ENCODE measurements at regions not wholly inside any gene's neighbourhood (a gene's known extent, or its start where the extent isn't known, plus 50 kb on each side); places are given as distances from the start of the nearest gene placed in this dataset.

GRCh38 chr15:95812491-95812890 is 518.0 kb upstream of the NR2F2 start:
- TF ChIP-seq CTCF (IDR thresholded peaks at IDR 0.05) (no peak), ZFX (IDR thresholded peaks at IDR 0.05; ENCODE audit: borderline replicate concordance) (no peak)
- H3K27ac ChIP-seq, result no peak overlapping the region

DNA sequence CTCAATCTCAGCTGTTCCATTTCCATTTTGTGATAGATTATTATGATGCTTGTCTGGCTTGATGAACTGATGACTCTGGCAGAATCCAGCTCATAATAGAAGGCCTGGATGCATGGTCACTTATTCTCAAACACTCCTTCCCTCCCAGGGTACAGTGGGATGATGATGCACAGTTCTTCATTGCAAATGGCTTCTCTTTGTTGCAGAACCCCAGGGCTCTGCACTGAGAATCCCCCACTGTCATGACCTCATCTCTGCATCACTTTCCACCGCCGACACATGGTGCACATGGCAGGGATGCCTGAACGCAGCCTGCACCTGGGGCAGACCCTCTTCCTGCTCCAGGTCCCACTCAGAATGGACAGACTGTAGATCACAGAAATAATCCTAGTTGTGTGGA is 515.6 kb upstream of the NR2F2 start:
- TF ChIP-seq CTCF (IDR thresholded peaks at IDR 0.05) (no peak), ZFX (IDR thresholded peaks at IDR 0.05; ENCODE audit: borderline replicate concordance) (no peak)
- no peak overlapping the region for H3K27ac ChIP-seq

- TF ChIP-seq CTCF (IDR thresholded peaks at IDR 0.05) (no peak), ZFX (IDR thresholded peaks at IDR 0.05; ENCODE audit: borderline replicate concordance) (no peak)
- no peak overlapping the region for H3K27ac ChIP-seq
These were observed 513.9 kb upstream of the NR2F2 start for GRCh38 chr15:95816591-95816990.

DNA sequence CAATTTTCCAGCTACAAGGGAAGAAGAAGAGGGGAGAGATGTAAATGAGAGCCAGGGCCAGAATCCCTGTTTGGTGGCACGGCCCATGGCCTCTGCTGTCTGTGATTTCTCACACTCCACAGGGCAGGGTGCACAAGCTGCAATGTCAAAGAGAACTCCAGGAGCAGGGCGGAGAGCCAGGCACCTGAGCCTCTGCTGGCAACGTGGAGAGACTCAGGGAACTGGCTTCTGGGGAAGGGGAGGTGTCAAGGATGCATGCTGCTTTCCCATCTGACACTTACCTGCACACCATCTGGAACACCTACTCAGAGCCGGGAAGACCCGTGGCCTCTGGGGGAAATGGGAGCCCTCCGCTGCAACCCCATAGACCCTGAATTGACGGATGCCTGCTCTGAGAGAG is 507.5 kb upstream of the NR2F2 start:
- no peak overlapping the region for H3K27ac ChIP-seq
- no peak for TF ChIP-seq CTCF (IDR thresholded peaks at IDR 0.05)
- TF ChIP-seq ZFX (IDR thresholded peaks at IDR 0.05; ENCODE audit: borderline replicate concordance), result no peak

DNA sequence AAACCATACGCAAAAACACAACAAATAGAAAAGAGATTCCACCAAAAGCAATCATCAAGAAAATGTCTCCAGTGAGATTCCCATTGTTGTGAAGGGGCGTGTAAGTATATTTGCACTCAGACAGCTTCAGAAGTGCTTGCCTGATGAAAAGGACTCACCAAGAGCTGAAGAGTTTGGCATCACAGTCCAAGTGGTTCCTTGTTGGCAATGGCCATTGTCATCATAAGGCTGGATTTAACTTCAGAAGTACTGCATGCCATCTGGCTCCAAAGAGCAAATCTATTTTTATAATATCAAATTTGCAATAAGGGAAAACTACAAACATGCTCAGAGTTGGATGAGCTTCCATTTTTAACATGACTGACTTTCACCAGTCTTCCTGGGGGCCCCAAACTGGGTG is 505.3 kb upstream of the NR2F2 start:
- no peak overlapping the region for H3K27ac ChIP-seq
- TF ChIP-seq ZFX (IDR thresholded peaks at IDR 0.05; ENCODE audit: borderline replicate concordance) (no peak), CTCF (IDR thresholded peaks at IDR 0.05) (no peak)

GRCh38 chr15:95825671-95826411 is 504.7 kb upstream of the NR2F2 start:
- no peak for TF ChIP-seq ZFX (IDR thresholded peaks at IDR 0.05; ENCODE audit: borderline replicate concordance)
- TF ChIP-seq CTCF (IDR thresholded peaks at IDR 0.05), result no peak
- H3K27ac ChIP-seq, result no peak overlapping the region

DNA sequence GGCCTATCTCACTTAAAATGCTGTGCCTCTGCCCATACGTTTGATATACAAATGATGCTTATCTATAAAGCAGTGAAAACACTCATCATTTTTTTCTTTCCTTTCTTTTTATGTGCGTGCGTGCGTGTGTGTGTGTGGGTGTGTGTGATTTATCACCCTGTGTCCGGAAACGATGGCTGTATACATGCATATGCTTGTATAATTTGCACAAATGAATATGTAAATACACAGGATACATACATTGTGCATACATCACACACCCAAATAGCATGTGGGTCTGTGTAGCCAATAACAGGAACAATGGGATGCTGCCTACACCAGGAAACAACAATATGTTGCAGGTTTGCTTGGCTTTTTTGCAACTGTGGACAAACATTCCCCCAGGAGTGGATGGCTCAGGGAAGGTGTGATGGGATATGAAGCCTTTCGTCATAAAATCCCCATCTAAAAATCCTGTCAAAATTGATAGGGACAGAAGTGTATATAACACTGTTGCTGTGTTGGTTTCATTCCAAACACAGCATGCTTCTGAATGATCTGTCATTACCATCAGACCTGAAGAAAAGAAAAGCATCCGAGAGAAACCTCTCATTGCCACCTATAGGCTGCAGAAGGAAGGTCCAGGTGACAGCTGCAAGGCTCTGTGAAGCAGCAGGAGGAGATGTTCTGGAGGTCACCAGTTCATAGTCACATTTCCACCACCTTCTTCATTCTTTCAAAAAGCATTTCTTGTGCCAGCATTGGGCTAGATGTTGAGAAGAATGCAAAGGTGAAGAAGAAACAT is 503.9 kb upstream of the NR2F2 start:
- TF ChIP-seq ZFX (IDR thresholded peaks at IDR 0.05; ENCODE audit: borderline replicate concordance), result no peak
- peak; percentile 35; the same call in 1 of the 2 replicates for TF ChIP-seq CTCF (IDR thresholded peaks at IDR 0.05)
- no peak overlapping the region for H3K27ac ChIP-seq

Measured in 22Rv1 (cell line).